Activated naive CD8-positive, alpha-beta T cell treated with anti-CD3 and anti-CD28 coated beads, Interleukin-2, amount 10 ng/mL, durations not matched to agents 7 days and 5 days (primary cell): ENCODE measurements at regions not wholly inside any gene's neighbourhood (a gene's known extent, or its start where the extent isn't known, plus 50 kb on each side); places are given as distances from the start of the nearest gene placed in this dataset.
A peak's percentile ranks its signal among the peaks of the same experiment; 100 is the strongest.
"Not testable (repeated sequence)": the region's sequence is repeated elsewhere in the genome, so short reads cannot be mapped to it uniquely, and the experiment has no call there.

Source experiments
- ATAC-seq: fragments of 150-1000 bp; cut with Tn5 transposase; one replicate; pipeline ENCODE4 v1.10.0; 2021; ENCODE audit warnings: low read depth, moderate library complexity
- POLR2A ChIA-PET: fragments of 350-600 bp; sonication (Branson Sonifier 250); formaldehyde crosslinking; loops from one replicate; lab custom pipeline; 2021; ENCODE audit warnings: antibody characterized with exemption; lab: Charles Lee
- DNase-seq: peaks from one replicate; pipeline ENCODE4 v3.0.0; 2021
- H3K27ac Mint-ChIP-seq: one replicate; pipeline ENCODE4 v1.8.0; 2022; ENCODE audit warnings: mild to moderate bottlenecking, mixed read lengths
- H3K27me3 Mint-ChIP-seq: one replicate; pipeline ENCODE4 v1.8.0; 2022; ENCODE audit warnings: mild to moderate bottlenecking, moderate library complexity, mixed read lengths
- H3K36me3 Mint-ChIP-seq: one replicate; pipeline ENCODE4 v1.8.0; 2021; ENCODE audit warnings: mild to moderate bottlenecking, mixed read lengths
- H3K4me1 Mint-ChIP-seq: one replicate; pipeline ENCODE4 v1.8.0; 2021; ENCODE audit warnings: mixed read lengths
- H3K4me3 Mint-ChIP-seq: one replicate; pipeline ENCODE4 v1.8.0; 2022; ENCODE audit warnings: mild to moderate bottlenecking, moderate library complexity, mixed read lengths
- H3K9me3 Mint-ChIP-seq: one replicate; pipeline ENCODE4 v1.8.0; 2021; ENCODE audit warnings: mixed read lengths

GRCh38 chr2:239548451-239548871 is 147.6 kb upstream of the HDAC4 start:
- peaks cover 43% of the 10 kb centered on the region for H3K4me1 Mint-ChIP-seq

GRCh38 chr2:239547140-239547539 is 146.3 kb upstream of the HDAC4 start:
- H3K27me3 Mint-ChIP-seq: peaks cover 34% of the 10 kb centered on the region
- H3K9me3 Mint-ChIP-seq, ATAC-seq, H3K4me3 Mint-ChIP-seq, H3K36me3 Mint-ChIP-seq, DNase-seq, POLR2A ChIA-PET, H3K27ac Mint-ChIP-seq: not testable (repeated sequence)
- peaks cover 34% of the 10 kb centered on the region for H3K4me1 Mint-ChIP-seq

More at GRCh38 chr2:239548451-239548871, 147.6 kb upstream of the HDAC4 start:
- peak overlapping the region; percentile 42 for H3K27ac Mint-ChIP-seq
- peak; percentile 54 for DNase-seq
- POLR2A ChIA-PET: no interaction called here
- peak overlapping the region; percentile 13 for H3K4me3 Mint-ChIP-seq
- H3K9me3 Mint-ChIP-seq: peaks cover 7% of the 10 kb centered on the region
- H3K27me3 Mint-ChIP-seq: peaks cover 35% of the 10 kb centered on the region
- ATAC-seq: peak; percentile 84
- peaks cover 3% of the 10 kb centered on the region for H3K36me3 Mint-ChIP-seq

- DNase-seq: no peak
- no peak overlapping the region for H3K27ac Mint-ChIP-seq
- peaks cover 38% of the 10 kb centered on the region for H3K27me3 Mint-ChIP-seq
- POLR2A ChIA-PET: no interaction called here
- no peak for ATAC-seq
- H3K4me3 Mint-ChIP-seq: no peak overlapping the region
- peaks cover 3% of the 10 kb centered on the region for H3K36me3 Mint-ChIP-seq
- peaks cover 7% of the 10 kb centered on the region for H3K9me3 Mint-ChIP-seq
- peaks cover 34% of the 10 kb centered on the region for H3K4me1 Mint-ChIP-seq
Observed at GRCh38 chr2:239546541-239546940, 145.7 kb upstream of the HDAC4 start.

- peaks cover 7% of the 10 kb centered on the region for H3K9me3 Mint-ChIP-seq
- H3K4me1 Mint-ChIP-seq: peaks cover 34% of the 10 kb centered on the region
- peak overlapping the region; percentile 64 for H3K27ac Mint-ChIP-seq
- no peak overlapping the region for H3K4me3 Mint-ChIP-seq
- no peak for ATAC-seq
- POLR2A ChIA-PET: interaction anchor here (0.6 kb wide), 1 partner anchor 247 kb away, joined by 5 read pairs; no protein-coding TSS in a partner anchor
- DNase-seq: no peak
- H3K27me3 Mint-ChIP-seq: peaks cover 41% of the 10 kb centered on the region
- H3K36me3 Mint-ChIP-seq: peaks cover 3% of the 10 kb centered on the region
Observed at GRCh38 chr2:239545741-239546392, 145.0 kb upstream of the HDAC4 start.

GRCh38 chr2:239544918-239545465 is 144.2 kb upstream of the HDAC4 start:
- H3K27ac Mint-ChIP-seq: peak overlapping the region; percentile 64
- H3K27me3 Mint-ChIP-seq: peaks cover 34% of the 10 kb centered on the region
- H3K4me1 Mint-ChIP-seq: peaks cover 34% of the 10 kb centered on the region
- peaks cover 3% of the 10 kb centered on the region for H3K36me3 Mint-ChIP-seq
- no peak overlapping the region for H3K4me3 Mint-ChIP-seq
- ATAC-seq: peak; percentile 64
- peaks cover 7% of the 10 kb centered on the region for H3K9me3 Mint-ChIP-seq
- POLR2A ChIA-PET: interaction anchor here (0.6 kb wide), 1 partner anchor 246 kb away, joined by 5 read pairs; no protein-coding TSS in a partner anchor
- peak; percentile 60 for DNase-seq

- POLR2A ChIA-PET: no interaction called here
- no peak for ATAC-seq
- Mint-ChIP-seq H3K27me3 (peaks cover 27% of the 10 kb centered on the region), H3K4me1 (peaks cover 30% of the 10 kb centered on the region), H3K36me3 (peaks cover 3% of the 10 kb centered on the region), H3K27ac (no peak overlapping the region), H3K4me3 (no peak overlapping the region), H3K9me3 (peaks cover 7% of the 10 kb centered on the region)
- no peak for DNase-seq
Observed at GRCh38 chr2:239544143-239544917, 143.5 kb upstream of the HDAC4 start.

GRCh38 chr2:239543702-239544101 is 142.9 kb upstream of the HDAC4 start:
- ATAC-seq: no peak
- Mint-ChIP-seq H3K4me3 (no peak overlapping the region), H3K27me3 (peaks cover 24% of the 10 kb centered on the region)

GRCh38 chr2:239540174-239540573 is 139.4 kb upstream of the HDAC4 start:
- peaks cover 8% of the 10 kb centered on the region for H3K4me1 Mint-ChIP-seq
- ATAC-seq (no peak), DNase-seq (peak; percentile 10)
- no peaks in the 10 kb centered on the region for H3K36me3 Mint-ChIP-seq
- peaks cover 4% of the 10 kb centered on the region for H3K9me3 Mint-ChIP-seq
- peaks cover 18% of the 10 kb centered on the region for H3K27me3 Mint-ChIP-seq
- H3K4me3 Mint-ChIP-seq: no peak overlapping the region
- no peak overlapping the region for H3K27ac Mint-ChIP-seq
- POLR2A ChIA-PET: no interaction called here

More at GRCh38 chr2:239543702-239544101, 142.9 kb upstream of the HDAC4 start:
- Mint-ChIP-seq H3K4me1 (peaks cover 25% of the 10 kb centered on the region), H3K27ac (no peak overlapping the region), H3K36me3 (peaks cover 3% of the 10 kb centered on the region), H3K9me3 (peaks cover 7% of the 10 kb centered on the region)
- POLR2A ChIA-PET: no interaction called here
- no peak for DNase-seq

GRCh38 chr2:239539776-239540100 is 138.9 kb upstream of the HDAC4 start:
- peak; percentile 3 for DNase-seq
- Mint-ChIP-seq H3K9me3 (peaks cover 4% of the 10 kb centered on the region), H3K4me1 (peaks cover 3% of the 10 kb centered on the region), H3K27ac (no peak overlapping the region), H3K4me3 (no peak overlapping the region), H3K27me3 (peaks cover 18% of the 10 kb centered on the region), H3K36me3 (no peaks in the 10 kb centered on the region)
- no peak for ATAC-seq
- POLR2A ChIA-PET: no interaction called here

- ATAC-seq (no peak), DNase-seq (no peak)
- H3K9me3 Mint-ChIP-seq: no peaks in the 10 kb centered on the region
- POLR2A ChIA-PET: no interaction called here
- H3K4me3 Mint-ChIP-seq: no peak overlapping the region
- H3K36me3 Mint-ChIP-seq: no peaks in the 10 kb centered on the region
- peaks cover 15% of the 10 kb centered on the region for H3K27me3 Mint-ChIP-seq
- no peak overlapping the region for H3K27ac Mint-ChIP-seq
- H3K4me1 Mint-ChIP-seq: no peaks in the 10 kb centered on the region
Observed at GRCh38 chr2:239539083-239539775, 138.4 kb upstream of the HDAC4 start.

GRCh38 chr2:239538357-239539052 is 137.7 kb upstream of the HDAC4 start:
- no peak overlapping the region for H3K27ac Mint-ChIP-seq
- DNase-seq (peak; percentile 5), ATAC-seq (no peak)
- H3K4me3 Mint-ChIP-seq: no peak overlapping the region
- H3K36me3 Mint-ChIP-seq: no peaks in the 10 kb centered on the region
- H3K27me3 Mint-ChIP-seq: peaks cover 15% of the 10 kb centered on the region
- H3K9me3 Mint-ChIP-seq: no peaks in the 10 kb centered on the region
- H3K4me1 Mint-ChIP-seq: no peaks in the 10 kb centered on the region
- POLR2A ChIA-PET: no interaction called here

GRCh38 chr2:239537633-239538356 is 137.0 kb upstream of the HDAC4 start:
- POLR2A ChIA-PET: no interaction called here
- Mint-ChIP-seq H3K4me1 (no peaks in the 10 kb centered on the region), H3K27me3 (peaks cover 16% of the 10 kb centered on the region), H3K4me3 (no peak overlapping the region), H3K36me3 (no peaks in the 10 kb centered on the region), H3K27ac (no peak overlapping the region), H3K9me3 (no peaks in the 10 kb centered on the region)
- no peak for ATAC-seq
- peak; percentile 22 for DNase-seq
